GM21447 (cell line): ENCODE measurements at regions not wholly inside any gene's neighbourhood (a gene's known extent, or its start where the extent isn't known, plus 50 kb on each side); places are given as distances from the start of the nearest gene placed in this dataset.
"Not testable (repeated sequence)": the region's sequence is repeated elsewhere in the genome, so short reads cannot be mapped to it uniquely, and the experiment has no call there.

Source experiments
- ATAC-seq: cut with Tn5 transposase; IDR thresholded peaks from one replicate; pipeline ENCODE4 v1.9.1; 2021; ENCODE audit not compliant: unreplicated experiment

DNA sequence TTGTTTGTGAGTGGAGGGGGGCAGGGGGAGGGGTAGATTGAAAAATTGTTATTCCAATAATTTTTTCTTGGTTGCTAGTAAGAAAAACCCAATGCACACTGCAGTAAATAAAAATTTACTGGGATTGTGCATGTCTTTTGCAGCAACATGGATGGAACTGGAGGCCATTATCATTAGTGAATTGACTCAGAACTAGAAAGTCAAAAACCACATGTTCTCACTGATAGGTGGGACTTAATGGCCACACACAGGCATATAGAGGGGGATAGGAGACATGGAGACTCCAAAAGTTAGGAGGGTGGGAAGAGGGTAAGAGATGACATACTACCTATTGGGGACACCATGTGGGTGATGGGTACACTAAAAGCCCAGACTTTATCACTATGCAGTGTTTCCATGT is 67.2 kb downstream of the BUB3 start:
- no peak for ATAC-seq

GRCh38 chr10:123222832-123223231 is 68.6 kb downstream of the BUB3 start:
- no peak for ATAC-seq

DNA sequence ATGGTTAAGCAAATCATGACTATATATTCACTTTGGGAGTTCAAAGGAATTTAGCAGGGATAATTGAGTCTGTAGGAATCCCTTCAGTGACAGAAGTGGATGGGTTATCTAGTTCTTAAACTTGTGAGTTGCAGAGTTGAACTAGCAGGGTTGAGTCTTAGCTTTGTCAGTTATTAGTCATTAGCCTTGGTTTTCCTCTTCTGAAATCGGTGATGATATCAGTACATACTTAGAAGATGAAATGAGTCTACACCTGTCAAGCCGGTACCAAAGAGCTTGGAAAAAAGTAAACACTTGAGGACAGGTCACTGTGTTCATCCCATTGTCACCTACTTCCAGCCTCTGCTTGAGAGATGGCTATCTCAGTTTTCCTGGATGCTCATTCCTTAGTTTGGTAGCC is 73.5 kb downstream of the BUB3 start:
- ATAC-seq, result no peak

DNA sequence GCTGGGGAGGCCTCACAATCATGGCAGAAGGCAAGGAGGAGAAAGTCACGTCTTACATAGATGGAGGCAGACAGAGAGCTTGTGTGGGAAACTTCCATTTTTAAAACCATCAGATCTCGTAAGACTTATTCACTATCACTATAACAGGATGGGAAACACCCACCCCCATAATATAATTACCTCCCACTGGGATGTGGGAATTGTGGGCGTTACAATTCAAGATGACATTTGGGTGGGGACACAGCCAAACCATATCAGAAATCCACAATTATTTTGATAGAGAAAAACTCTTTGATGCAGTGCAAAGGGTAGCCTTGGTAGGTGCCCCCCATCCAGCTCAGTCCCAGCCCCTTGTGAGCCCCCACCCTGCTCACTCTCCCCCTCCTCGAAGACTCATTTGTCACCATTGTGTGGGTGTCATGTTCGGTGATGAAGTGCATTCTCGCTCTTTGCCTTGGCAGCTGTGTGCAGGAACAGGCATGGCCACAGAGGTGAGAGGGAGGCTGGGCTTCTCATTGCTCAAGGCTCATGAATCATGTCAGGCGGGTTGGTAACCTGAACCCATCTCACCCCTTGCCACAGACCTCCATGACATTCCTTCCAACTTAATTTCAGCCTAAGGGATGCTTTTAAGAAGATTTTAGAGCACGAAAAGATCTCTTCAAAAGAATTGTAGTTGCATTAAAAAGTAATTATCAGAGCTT is 75.9 kb downstream of the BUB3 start:
- ATAC-seq, result no peak

- not testable (repeated sequence) for ATAC-seq
These were observed 78.7 kb downstream of the BUB3 start for GRCh38 chr10:123232879-123233278.

DNA sequence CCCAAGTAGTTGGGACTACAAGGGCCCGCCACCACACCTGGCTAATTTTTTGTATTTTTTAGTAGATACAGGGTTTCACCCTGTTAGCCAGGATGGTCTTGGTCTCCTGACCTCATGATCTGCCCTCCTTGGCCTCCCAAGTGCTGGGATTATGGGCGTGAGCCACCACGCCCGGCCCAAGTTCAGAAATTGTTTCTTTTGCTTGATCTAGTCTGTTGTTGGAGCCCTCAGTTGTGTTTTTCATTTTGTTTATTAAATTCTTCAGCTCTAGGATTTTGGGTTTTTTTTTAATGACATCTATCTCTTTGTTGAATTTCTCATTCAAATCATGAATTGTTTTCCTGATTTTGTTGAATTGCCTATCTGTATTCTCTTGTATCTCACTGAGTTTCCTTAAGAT is 80.8 kb downstream of the BUB3 start:
- ATAC-seq, result not testable (repeated sequence)

- no peak for ATAC-seq
These were observed 81.9 kb downstream of the BUB3 start for GRCh38 chr10:123236126-123236525.

DNA sequence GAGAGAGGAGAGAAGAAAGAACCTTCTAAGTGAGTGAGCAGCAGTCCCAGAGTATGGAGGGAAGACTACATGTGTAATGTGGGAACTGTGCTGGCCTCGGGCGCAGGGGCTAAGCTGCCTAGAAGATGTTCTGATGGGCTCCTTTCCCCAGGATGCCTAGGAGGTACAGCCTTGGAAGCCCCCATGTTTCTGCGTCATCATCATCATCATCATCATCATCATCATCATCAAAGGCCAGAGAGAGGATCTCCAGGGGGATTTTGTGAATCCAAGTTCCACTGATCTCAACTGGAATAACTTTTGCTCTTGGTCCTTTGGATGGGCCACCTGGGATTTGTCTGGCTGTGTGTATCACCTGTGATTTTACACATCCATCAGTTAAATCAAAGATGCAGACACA is 86.0 kb downstream of the BUB3 start:
- ATAC-seq, result no peak

- no peak for ATAC-seq
These were observed 86.6 kb downstream of the BUB3 start for GRCh38 chr10:123240776-123241175.

DNA sequence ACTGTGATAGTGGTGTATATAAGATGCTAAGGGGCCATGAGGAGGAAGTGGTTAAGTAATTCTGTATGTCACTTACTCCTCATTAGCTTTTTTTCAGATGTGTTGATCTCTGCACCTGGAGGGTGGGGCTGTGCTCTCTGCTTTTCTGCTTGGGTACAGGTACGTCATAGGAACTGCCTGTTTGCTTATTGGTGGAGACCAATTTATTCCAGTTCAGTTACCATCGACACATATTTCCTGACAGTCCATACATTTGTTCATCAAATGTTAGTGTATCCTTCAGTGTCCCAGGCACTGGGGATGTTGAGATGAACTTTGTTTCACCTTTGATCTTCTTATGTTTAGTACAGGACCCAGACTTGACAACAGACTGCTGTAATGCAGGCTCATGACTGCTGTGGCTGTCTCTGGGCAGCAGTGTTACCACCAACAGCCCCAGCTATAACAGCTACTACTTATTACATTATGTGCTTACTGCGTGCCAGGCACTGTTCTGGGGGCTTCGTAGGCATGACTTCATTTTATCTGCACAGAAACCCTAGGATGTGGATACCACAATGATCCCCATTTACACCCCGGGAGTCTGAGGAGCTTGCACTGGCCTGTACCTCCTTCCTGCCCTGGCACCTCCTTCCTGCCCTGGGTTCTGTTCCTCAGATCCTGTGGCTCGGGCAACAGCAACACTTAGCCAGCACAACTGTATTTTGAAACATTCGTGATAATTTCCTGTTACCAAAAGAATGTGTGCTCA is 87.4 kb downstream of the BUB3 start:
- no peak for ATAC-seq

GRCh38 chr10:123244747-123245146 is 90.5 kb downstream of the BUB3 start:
- ATAC-seq, result no peak

DNA sequence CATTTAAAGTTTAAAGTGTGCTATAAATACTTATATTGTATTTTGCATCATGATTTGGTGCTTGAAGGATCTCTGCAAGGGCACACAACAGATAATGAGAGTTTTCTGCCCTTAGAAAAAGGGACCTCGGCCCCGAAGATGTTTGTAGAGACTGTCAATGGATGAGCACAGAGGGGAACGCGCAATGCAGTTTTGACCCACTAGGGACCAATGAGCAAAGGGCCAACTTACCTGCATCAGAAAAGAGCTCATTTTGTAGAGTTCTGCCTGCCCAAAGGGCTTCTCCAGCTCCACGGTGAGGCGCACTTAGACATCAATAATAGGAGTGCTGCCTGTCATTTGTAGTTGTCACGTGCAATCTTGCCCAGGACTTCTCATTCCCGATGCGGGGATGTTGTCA is 91.1 kb downstream of the BUB3 start:
- ATAC-seq, result no peak

DNA sequence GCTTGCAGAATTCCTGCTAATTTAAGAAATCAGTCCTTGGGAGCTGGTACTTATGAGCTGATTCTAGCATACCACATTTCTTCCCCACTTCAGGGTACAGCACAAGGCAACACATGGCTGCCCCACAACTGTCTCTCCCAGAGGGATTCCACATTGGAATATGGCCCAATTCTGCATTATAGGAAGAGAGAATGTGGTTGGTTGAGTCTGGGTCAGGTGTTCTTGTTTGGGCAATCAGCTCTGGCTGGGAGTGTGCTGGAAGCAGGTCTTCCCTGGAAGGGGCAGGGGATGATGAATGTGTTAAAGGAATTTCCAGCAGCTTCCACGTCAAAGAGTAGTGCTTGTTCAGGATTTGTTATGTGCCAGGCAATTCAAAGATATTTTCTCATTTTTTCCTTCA is 95.7 kb downstream of the BUB3 start:
- no peak for ATAC-seq

- ATAC-seq, result no peak
These were observed 96.4 kb downstream of the BUB3 start for GRCh38 chr10:123250640-123251039.

DNA sequence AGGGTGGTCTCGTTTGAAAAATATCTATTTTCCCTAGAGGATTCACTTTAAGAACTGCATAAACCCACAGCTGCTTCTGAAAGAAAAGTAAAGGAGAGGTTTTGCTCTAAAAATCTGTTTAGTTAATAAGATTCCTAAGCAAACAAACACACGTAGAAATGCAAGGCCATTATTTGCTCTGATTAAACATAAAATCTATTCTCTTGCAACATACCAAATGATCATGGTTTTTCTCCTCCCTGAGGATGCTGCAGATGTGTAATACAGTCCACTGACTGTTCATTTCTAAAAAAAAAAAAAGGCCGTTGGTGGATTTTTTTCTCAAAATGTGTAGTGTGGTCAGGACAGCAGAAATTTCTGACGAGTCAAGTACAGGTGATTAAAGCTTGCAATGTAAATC is 98.6 kb downstream of the BUB3 start:
- ATAC-seq, result no peak

- ATAC-seq, result not testable (repeated sequence)
These were observed 100.1 kb downstream of the BUB3 start for GRCh38 chr10:123254343-123254742.

- no peak for ATAC-seq
These were observed 103.8 kb downstream of the BUB3 start for GRCh38 chr10:123257904-123258456.

DNA sequence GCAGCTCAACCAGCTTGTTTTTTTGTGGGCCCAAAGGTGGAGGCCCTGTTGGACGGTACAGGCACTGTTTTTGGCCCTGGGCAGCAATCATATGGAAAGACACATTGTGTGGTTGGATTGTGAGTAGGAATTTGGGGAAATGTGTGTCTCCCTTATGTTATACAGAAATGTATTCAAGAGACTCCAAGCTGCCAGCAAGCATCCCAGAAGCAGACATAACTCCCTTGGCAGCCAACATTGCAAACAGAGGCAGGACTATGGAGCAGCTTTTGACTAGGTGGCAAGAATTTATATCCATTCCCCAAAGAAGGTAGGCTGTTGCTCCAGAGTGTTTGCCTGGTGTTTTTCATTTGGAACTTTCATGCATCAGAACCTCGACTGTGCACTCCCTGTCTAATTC is 104.9 kb downstream of the BUB3 start:
- ATAC-seq, result no peak

GRCh38 chr10:123259791-123260190 is 105.6 kb downstream of the BUB3 start:
- ATAC-seq, result no peak

- no peak for ATAC-seq
These were observed 108.3 kb downstream of the BUB3 start for GRCh38 chr10:123262456-123262855.

- ATAC-seq, result no peak
These were observed 112.8 kb downstream of the BUB3 start for GRCh38 chr10:123266971-123267370.

GRCh38 chr10:123269017-123269552 is 114.9 kb downstream of the BUB3 start:
- ATAC-seq, result no peak
